Cardiac muscle cell (in vitro differentiated cells and primary cell): ENCODE measurements at regions not wholly inside any gene's neighbourhood (a gene's known extent, or its start where the extent isn't known, plus 50 kb on each side); places are given as distances from the start of the nearest gene placed in this dataset.
"Not testable (repeated sequence)": the region's sequence is repeated elsewhere in the genome, so short reads cannot be mapped to it uniquely, and the experiment has no call there.

ENCODE experiments used
- DNase-seq, 2 donors: peaks; one replicate each; pipeline versions ENCODE4 v3.0.0 to v3.0.0-alpha.2; 2010 to 2017; ENCODE audit warnings: low read depth in 1 of 2, low spot score in 1 of 2
- H3K27ac ChIP-seq: fragments of 200-600 bp; sonication (generic); 2 replicates; pipeline ENCODE4 v1.5.1; 2016
- H3K27me3 ChIP-seq: fragments of 200-600 bp; sonication (generic); 2 replicates; pipeline ENCODE4 v1.6.0; 2016; ENCODE audit warnings: control low read depth
- H3K36me3 ChIP-seq: fragments of 200-600 bp; sonication (generic); 2 replicates; pipeline ENCODE4 v1.5.1; 2016; ENCODE audit warnings: control low read depth
- H3K4me1 ChIP-seq: fragments of 200-600 bp; sonication (generic); 2 replicates; pipeline ENCODE4 v1.8.1; 2017; ENCODE audit warnings: low read depth, mild to moderate bottlenecking, mixed run types
- H3K4me3 ChIP-seq: fragments of 200-600 bp; sonication (generic); 2 replicates; pipeline ENCODE4 v1.5.1; 2016; ENCODE audit warnings: mild to moderate bottlenecking
- H3K9me3 ChIP-seq: fragments of 200-600 bp; sonication (generic); 2 replicates; pipeline ENCODE4 v1.5.1; 2017; ENCODE audit warnings: low read depth, mild to moderate bottlenecking, control low read depth
- CTCF ChIP-seq: IDR thresholded peaks from 2 replicates; pipeline ENCODE4 v1.5.1; 2012; ENCODE audit warnings: low read depth, mild to moderate bottlenecking, low read length

GRCh38 chr20:43404878-43405277 lies 52.8 kb upstream of the SRSF6 start:
- Histone ChIP-seq H3K4me1 (no peaks in the 10 kb centered on the region), H3K4me3 (no peak overlapping the region), H3K27me3 (no peaks in the 10 kb centered on the region), H3K27ac (no peak overlapping the region), H3K36me3 (no peaks in the 10 kb centered on the region), H3K9me3 (no peaks in the 10 kb centered on the region)
- TF ChIP-seq CTCF: peak; percentile 55
- peak in 1 of 2 donors; percentile 27 for DNase-seq

- not testable (repeated sequence) for H3K4me1 ChIP-seq, H3K27me3 ChIP-seq, H3K9me3 ChIP-seq, H3K27ac ChIP-seq, H3K4me3 ChIP-seq, DNase-seq, H3K36me3 ChIP-seq
These were observed 56.8 kb upstream of the SRSF6 start for GRCh38 chr20:43400882-43401281.

- Histone ChIP-seq H3K4me3 (no peak overlapping the region), H3K27me3 (no peaks in the 10 kb centered on the region), H3K9me3 (no peaks in the 10 kb centered on the region), H3K36me3 (no peaks in the 10 kb centered on the region), H3K4me1 (no peaks in the 10 kb centered on the region), H3K27ac (no peak overlapping the region)
- no peak for TF ChIP-seq CTCF
- no peak for DNase-seq
These were observed 58.9 kb upstream of the SRSF6 start for GRCh38 chr20:43398676-43399324.

- Histone ChIP-seq H3K36me3 (no peaks in the 10 kb centered on the region), H3K27me3 (no peaks in the 10 kb centered on the region), H3K9me3 (no peaks in the 10 kb centered on the region), H3K27ac (no peak overlapping the region), H3K4me3 (no peak overlapping the region), H3K4me1 (no peaks in the 10 kb centered on the region)
- DNase-seq: no peak
- TF ChIP-seq CTCF: no peak
These were observed 60.5 kb upstream of the SRSF6 start for GRCh38 chr20:43397147-43397546.

GRCh38 chr20:43393052-43393451 lies 64.6 kb upstream of the SRSF6 start:
- no peak for DNase-seq
- Histone ChIP-seq H3K27ac (no peak overlapping the region), H3K36me3 (no peaks in the 10 kb centered on the region), H3K27me3 (no peaks in the 10 kb centered on the region), H3K9me3 (no peaks in the 10 kb centered on the region), H3K4me1 (no peaks in the 10 kb centered on the region), H3K4me3 (no peak overlapping the region)
- TF ChIP-seq CTCF: no peak

GRCh38 chr20:43392561-43392960 lies 65.1 kb upstream of the SRSF6 start:
- Histone ChIP-seq H3K9me3 (no peaks in the 10 kb centered on the region), H3K4me1 (no peaks in the 10 kb centered on the region), H3K27me3 (no peaks in the 10 kb centered on the region), H3K36me3 (no peaks in the 10 kb centered on the region), H3K4me3 (no peak overlapping the region), H3K27ac (no peak overlapping the region)
- no peak for DNase-seq
- no peak for TF ChIP-seq CTCF
